SU-DHL-6 (cell line): ENCODE measurements at regions not wholly inside any gene's neighbourhood (a gene's known extent, or its start where the extent isn't known, plus 50 kb on each side); places are given as distances from the start of the nearest gene placed in this dataset.

ENCODE experiments used
- CTCF ChIP-seq: fragments of 200-600 bp; sonication (generic); IDR thresholded peaks from one replicate; pipeline ENCODE4 v1.5.1; 2017; ENCODE audit warnings: antibody characterized with exemption, mild to moderate bottlenecking, low read length, moderate library complexity; ENCODE audit not compliant: insufficient read depth, poor library complexity, severe bottlenecking
- EZH2phosphoT487 ChIP-seq: fragments of 200-600 bp; sonication (generic), shearing (Covaris generic); conservative IDR thresholded peaks from 2 replicates; pipeline ENCODE4 v1.6.1; 2018; ENCODE audit warnings: mild to moderate bottlenecking, antibody characterized with exemption, low read length, moderate library complexity, mixed read lengths

GRCh38 chr14:98954349-98955000 lies 317.5 kb downstream of the BCL11B start:
- TF ChIP-seq CTCF, result no peak
- TF ChIP-seq EZH2phosphoT487, result no peak
